ENCODE measurements at regions not wholly inside any gene's neighbourhood (a gene's known extent, or its start where the extent isn't known, plus 50 kb on each side); places are given as distances from the start of the nearest gene placed in this dataset.

DNA sequence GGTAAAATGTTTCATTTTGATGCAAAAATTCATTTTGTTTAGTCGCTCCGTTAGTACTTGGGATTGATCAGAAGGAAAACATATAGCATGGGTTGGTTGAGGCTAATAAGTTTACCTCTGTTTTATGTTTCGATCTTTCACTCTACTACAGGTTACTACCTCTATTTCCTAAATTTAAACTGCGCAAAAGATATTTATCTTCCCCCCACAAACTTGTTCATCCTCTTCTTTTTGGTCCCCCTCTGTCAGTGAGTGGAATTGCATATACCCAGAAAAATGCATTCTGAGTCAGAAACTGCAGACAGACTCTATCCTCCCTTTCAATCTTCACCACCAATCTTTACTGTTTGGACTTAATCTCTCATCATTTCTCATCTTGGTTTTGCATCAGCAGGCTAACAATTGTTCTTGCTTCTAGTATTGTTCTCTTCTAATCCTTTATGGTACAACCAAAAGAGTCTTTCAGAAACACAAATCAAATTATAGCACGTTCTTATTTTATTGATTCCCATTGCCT, 316.0 kb upstream of the ADGRL4 start:
- Histone ChIP-seq H3K36me3 (no peaks in the 10 kb centered on the region), H3K27me3 (replicated peaks in 1 of 7) (no peaks in the 10 kb centered on the region), H3K27ac (no peak overlapping the region), H3K9me3 (peaks cover 0 to 9% (median 3%) of the 10 kb centered on the region in 8 donors), H3K4me3 (no peak overlapping the region), H3K4me1 (no peaks in the 10 kb centered on the region)
- TF ChIP-seq, protein P1, sequence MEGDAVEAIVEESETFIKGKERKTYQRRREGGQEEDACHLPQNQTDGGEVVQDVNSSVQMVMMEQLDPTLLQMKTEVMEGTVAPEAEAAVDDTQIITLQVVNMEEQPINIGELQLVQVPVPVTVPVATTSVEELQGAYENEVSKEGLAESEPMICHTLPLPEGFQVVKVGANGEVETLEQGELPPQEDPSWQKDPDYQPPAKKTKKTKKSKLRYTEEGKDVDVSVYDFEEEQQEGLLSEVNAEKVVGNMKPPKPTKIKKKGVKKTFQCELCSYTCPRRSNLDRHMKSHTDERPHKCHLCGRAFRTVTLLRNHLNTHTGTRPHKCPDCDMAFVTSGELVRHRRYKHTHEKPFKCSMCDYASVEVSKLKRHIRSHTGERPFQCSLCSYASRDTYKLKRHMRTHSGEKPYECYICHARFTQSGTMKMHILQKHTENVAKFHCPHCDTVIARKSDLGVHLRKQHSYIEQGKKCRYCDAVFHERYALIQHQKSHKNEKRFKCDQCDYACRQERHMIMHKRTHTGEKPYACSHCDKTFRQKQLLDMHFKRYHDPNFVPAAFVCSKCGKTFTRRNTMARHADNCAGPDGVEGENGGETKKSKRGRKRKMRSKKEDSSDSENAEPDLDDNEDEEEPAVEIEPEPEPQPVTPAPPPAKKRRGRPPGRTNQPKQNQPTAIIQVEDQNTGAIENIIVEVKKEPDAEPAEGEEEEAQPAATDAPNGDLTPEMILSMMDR (IDR thresholded peaks at IDR 0.05 in 8 of 11, conservative IDR thresholded peaks at IDR 0.05 in 3 of 11), result no peak
- TF ChIP-seq POLR2A (IDR thresholded peaks at IDR 0.05) (no peak), POLR2AphosphoS5 (IDR thresholded peaks at IDR 0.05) (no peak)
- WGBS, 5 donors, result 87 to 99% (median 93%) methylated on average over 5 of the region's 5 CpGs
- DNase-seq, result no peak
- intact Hi-C loops (cut with DNase I; ENCODE audit: low total_unique reads), result no loop called here

- DNase-seq, result no peak
- no peak overlapping the region for H3K4me3 ChIP-seq
- no peak for TF ChIP-seq POLR2AphosphoS5 (IDR thresholded peaks at IDR 0.05)
- TF ChIP-seq, protein P1 (IDR thresholded peaks at IDR 0.05 in 8 of 11, conservative IDR thresholded peaks at IDR 0.05 in 3 of 11), result no peak
- no peak for TF ChIP-seq POLR2A (IDR thresholded peaks at IDR 0.05)
- no peak overlapping the region for H3K27ac ChIP-seq
- intact Hi-C loops (cut with DNase I; ENCODE audit: low total_unique reads), result no loop called here
- H3K36me3 ChIP-seq, result no peaks in the 10 kb centered on the region
- H3K9me3 ChIP-seq, result peaks cover 0 to 25% (median 4%) of the 10 kb centered on the region in 8 donors
- H3K27me3 ChIP-seq (replicated peaks in 1 of 7), result no peaks in the 10 kb centered on the region
- H3K4me1 ChIP-seq, result no peaks in the 10 kb centered on the region
Measured at GRCh38 chr1:79312438-79312837, 305.9 kb upstream of the ADGRL4 start.

GRCh38 chr1:79310609-79311008, 304.1 kb upstream of the ADGRL4 start:
- Histone ChIP-seq H3K27ac (no peak overlapping the region), H3K4me1 (no peaks in the 10 kb centered on the region), H3K9me3 (peaks cover 0 to 25% (median 4%) of the 10 kb centered on the region in 8 donors), H3K27me3 (replicated peaks in 1 of 7) (no peaks in the 10 kb centered on the region), H3K4me3 (no peak overlapping the region), H3K36me3 (no peaks in the 10 kb centered on the region)
- intact Hi-C loops (cut with DNase I; ENCODE audit: low total_unique reads), result no loop called here
- 67 to 75% (median 74%) methylated on average over 3 of the region's 3 CpGs for WGBS, 5 donors
- DNase-seq, result no peak
- TF ChIP-seq, protein P1 (IDR thresholded peaks at IDR 0.05 in 8 of 11, conservative IDR thresholded peaks at IDR 0.05 in 3 of 11), result no peak

DNA sequence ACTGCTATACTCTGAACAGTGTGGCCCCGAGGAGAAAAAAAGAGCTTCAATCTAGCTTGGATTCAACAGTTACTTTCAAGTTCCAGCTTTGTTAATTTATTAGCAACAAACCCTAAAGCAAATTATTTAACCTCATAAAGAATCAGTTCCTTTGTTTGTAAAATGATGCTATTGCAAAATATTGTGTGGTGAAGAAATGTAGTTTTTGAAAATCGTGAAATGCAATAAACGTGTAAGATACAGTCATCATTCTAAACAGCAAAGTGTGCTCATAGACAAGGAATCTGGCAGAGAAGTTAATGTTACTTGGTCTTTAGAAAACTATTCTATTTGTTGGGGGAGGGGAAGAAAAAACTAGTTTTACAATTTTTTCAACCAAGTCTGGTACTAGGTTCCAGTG, 297.6 kb upstream of the ADGRL4 start:
- H3K27me3 ChIP-seq (replicated peaks in 1 of 7), result no peaks in the 10 kb centered on the region
- intact Hi-C loops (cut with DNase I; ENCODE audit: low total_unique reads), result no loop called here
- H3K4me3 ChIP-seq, result no peak overlapping the region
- H3K4me1 ChIP-seq, result no peaks in the 10 kb centered on the region
- no peaks in the 10 kb centered on the region for H3K36me3 ChIP-seq
- peaks cover 0 to 9% (median 0%) of the 10 kb centered on the region in 8 donors for H3K9me3 ChIP-seq
- DNase-seq, result no peak
- TF ChIP-seq, protein P1 (IDR thresholded peaks at IDR 0.05 in 8 of 11, conservative IDR thresholded peaks at IDR 0.05 in 3 of 11), result no peak
- TF ChIP-seq POLR2A (IDR thresholded peaks at IDR 0.05) (no peak), POLR2AphosphoS5 (IDR thresholded peaks at IDR 0.05) (no peak)
- 78 to 87% (median 82%) methylated on average over 3 of the region's 3 CpGs for WGBS, 5 donors
- no peak overlapping the region for H3K27ac ChIP-seq
